ENCODE measurements at regions not wholly inside any gene's neighbourhood (a gene's known extent, or its start where the extent isn't known, plus 50 kb on each side); places are given as distances from the start of the nearest gene placed in this dataset.

- no peaks in the 10 kb centered on the region for H3K9me3 Mint-ChIP-seq (ENCODE audit: low read depth)
- H3K4me3 Mint-ChIP-seq (ENCODE audit: unreplicated experiment) = no peak overlapping the region
These were observed 329.4 kb downstream of the ELAVL2 start for GRCh38 chr9:23496489-23497136.

GRCh38 chr9:23497137-23497504 is 328.9 kb downstream of the ELAVL2 start:
- no peaks in the 10 kb centered on the region for H3K36me3 Mint-ChIP-seq (ENCODE audit: low read depth)
- TF ChIP-seq CTCF (IDR thresholded peaks at IDR 0.05) = no peak
- DNase-seq (ENCODE audit: low spot score) = no peak
- no peaks in the 10 kb centered on the region for H3K9me3 Mint-ChIP-seq (ENCODE audit: low read depth)
- H3K4me1 Mint-ChIP-seq (ENCODE audit: low read depth) = no peaks in the 10 kb centered on the region
- H3K27me3 Mint-ChIP-seq (ENCODE audit: low read depth) = peaks cover 21% of the 10 kb centered on the region
- no peak overlapping the region for H3K4me3 Mint-ChIP-seq (ENCODE audit: unreplicated experiment)
- no peak overlapping the region for H3K27ac Mint-ChIP-seq (ENCODE audit: unreplicated experiment)

More at GRCh38 chr9:23496489-23497136, 329.4 kb downstream of the ELAVL2 start:
- TF ChIP-seq CTCF (IDR thresholded peaks at IDR 0.05) = no peak
- H3K27ac Mint-ChIP-seq (ENCODE audit: unreplicated experiment) = no peak overlapping the region
- no peaks in the 10 kb centered on the region for H3K4me1 Mint-ChIP-seq (ENCODE audit: low read depth)
- peaks cover 21% of the 10 kb centered on the region for H3K27me3 Mint-ChIP-seq (ENCODE audit: low read depth)
- no peaks in the 10 kb centered on the region for H3K36me3 Mint-ChIP-seq (ENCODE audit: low read depth)
- no peak for DNase-seq (ENCODE audit: low spot score)

- Mint-ChIP-seq H3K27ac (ENCODE audit: unreplicated experiment) (no peak overlapping the region), H3K36me3 (ENCODE audit: low read depth) (peaks cover 2% of the 10 kb centered on the region), H3K27me3 (ENCODE audit: low read depth) (peaks cover 11% of the 10 kb centered on the region), H3K4me1 (ENCODE audit: low read depth) (no peaks in the 10 kb centered on the region), H3K9me3 (ENCODE audit: low read depth) (peaks cover 7% of the 10 kb centered on the region), H3K4me3 (ENCODE audit: unreplicated experiment) (no peak overlapping the region)
- no peak for DNase-seq (ENCODE audit: low spot score)
- TF ChIP-seq CTCF (IDR thresholded peaks at IDR 0.05) = no peak
These were observed 324.0 kb downstream of the ELAVL2 start for GRCh38 chr9:23502004-23502403.

- Mint-ChIP-seq H3K9me3 (ENCODE audit: low read depth) (peaks cover 3% of the 10 kb centered on the region), H3K4me3 (ENCODE audit: unreplicated experiment) (no peak overlapping the region), H3K27me3 (ENCODE audit: low read depth) (peaks cover 1% of the 10 kb centered on the region), H3K27ac (ENCODE audit: unreplicated experiment) (no peak overlapping the region), H3K4me1 (ENCODE audit: low read depth) (peaks cover 30% of the 10 kb centered on the region), H3K36me3 (ENCODE audit: low read depth) (no peaks in the 10 kb centered on the region)
- no peak for TF ChIP-seq CTCF (IDR thresholded peaks at IDR 0.05)
- no peak for DNase-seq (ENCODE audit: low spot score)
These were observed 303.1 kb downstream of the ELAVL2 start for GRCh38 chr9:23522952-23523351.

- H3K9me3 Mint-ChIP-seq (ENCODE audit: low read depth) = peaks cover 10% of the 10 kb centered on the region
- no peak for DNase-seq (ENCODE audit: low spot score)
- no peak for TF ChIP-seq CTCF (IDR thresholded peaks at IDR 0.05)
- peaks cover 1% of the 10 kb centered on the region for H3K36me3 Mint-ChIP-seq (ENCODE audit: low read depth)
- no peaks in the 10 kb centered on the region for H3K27me3 Mint-ChIP-seq (ENCODE audit: low read depth)
- peaks cover 30% of the 10 kb centered on the region for H3K4me1 Mint-ChIP-seq (ENCODE audit: low read depth)
- no peak overlapping the region for H3K27ac Mint-ChIP-seq (ENCODE audit: unreplicated experiment)
- H3K4me3 Mint-ChIP-seq (ENCODE audit: unreplicated experiment) = no peak overlapping the region
These were observed 301.4 kb downstream of the ELAVL2 start for GRCh38 chr9:23524607-23525155.
